Activated T-cell treated with anti-CD3 and anti-CD28 coated beads, Interleukin-2, amount 50 U/mL, for 72 hours (primary cell): ENCODE measurements at regions not wholly inside any gene's neighbourhood (a gene's known extent, or its start where the extent isn't known, plus 50 kb on each side); places are given as distances from the start of the nearest gene placed in this dataset.

ENCODE experiments used
- ATAC-seq, 2 donors: fragments of 150-1000 bp; cut with Tn5 transposase; replicated peaks in 1 of 2; 2 replicates each; pipeline ENCODE4 v1.10.0; 2021; ENCODE audit warnings: moderate library complexity in 2 of 2, mild to moderate bottlenecking in 1 of 2
- DNase-seq, 2 donors: peaks; one replicate each; pipeline ENCODE4 v3.0.0; 2021 to 2022; ENCODE audit warnings: mixed read lengths in 1 of 2
- H3K27ac Mint-ChIP-seq: one replicate; pipeline ENCODE4 v1.8.0; 2022; ENCODE audit warnings: mild to moderate bottlenecking, moderate library complexity, mixed read lengths
- H3K27me3 Mint-ChIP-seq: one replicate; pipeline ENCODE4 v1.8.0; 2022; ENCODE audit warnings: low read depth, mixed read lengths
- H3K36me3 Mint-ChIP-seq, 2 donors: one replicate each; pipeline ENCODE4 v1.8.0; 2022; ENCODE audit warnings: mixed read lengths in 2 of 2, mild to moderate bottlenecking in 1 of 2; ENCODE audit not compliant: insufficient read depth in 2 of 2
- H3K4me1 Mint-ChIP-seq: one replicate; pipeline ENCODE4 v1.8.0; 2022; ENCODE audit warnings: low read depth, mixed read lengths
- H3K4me3 Mint-ChIP-seq, 2 donors: one replicate each; pipeline ENCODE4 v1.8.0; 2022; ENCODE audit warnings: mild to moderate bottlenecking in 2 of 2, mixed read lengths in 2 of 2, moderate library complexity in 2 of 2
- H3K9me3 Mint-ChIP-seq, 2 donors: one replicate each; pipeline ENCODE4 v1.8.0; 2022; ENCODE audit warnings: mixed read lengths in 2 of 2

- ATAC-seq (no peak), DNase-seq (no peak)
- H3K27me3 Mint-ChIP-seq, result peaks cover 9% of the 10 kb centered on the region
- H3K36me3 Mint-ChIP-seq, result no peaks in the 10 kb centered on the region
- H3K27ac Mint-ChIP-seq, result no peak overlapping the region
- no peak overlapping the region for H3K4me3 Mint-ChIP-seq
- no peaks in the 10 kb centered on the region for H3K9me3 Mint-ChIP-seq
- H3K4me1 Mint-ChIP-seq, result no peaks in the 10 kb centered on the region
Measured at GRCh38 chr3:106814231-106814630, 563.0 kb upstream of the CCDC54 start.

DNA sequence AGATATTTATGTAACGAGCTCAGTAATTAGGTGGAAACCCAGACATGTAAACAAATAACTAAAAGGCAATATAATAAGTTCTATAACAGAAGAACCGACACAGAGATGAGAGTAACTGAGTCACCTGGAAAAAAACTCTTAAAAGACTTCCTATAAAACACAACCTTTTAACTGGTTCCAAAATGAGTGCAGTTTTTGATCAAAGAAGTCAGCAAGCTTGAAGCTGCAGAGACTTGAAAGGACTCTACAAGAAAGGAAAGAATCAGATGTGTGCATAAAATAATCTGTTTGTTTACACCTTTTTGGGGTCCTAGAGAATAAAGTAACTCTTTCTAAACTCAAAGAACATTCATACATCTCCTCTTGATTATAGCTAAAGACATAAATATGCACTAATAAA lies 560.4 kb upstream of the CCDC54 start:
- Mint-ChIP-seq H3K36me3 (no peaks in the 10 kb centered on the region), H3K9me3 (no peaks in the 10 kb centered on the region), H3K27me3 (peaks cover 9% of the 10 kb centered on the region), H3K4me3 (no peak overlapping the region), H3K4me1 (no peaks in the 10 kb centered on the region), H3K27ac (no peak overlapping the region)
- ATAC-seq (no peak), DNase-seq (no peak)

DNA sequence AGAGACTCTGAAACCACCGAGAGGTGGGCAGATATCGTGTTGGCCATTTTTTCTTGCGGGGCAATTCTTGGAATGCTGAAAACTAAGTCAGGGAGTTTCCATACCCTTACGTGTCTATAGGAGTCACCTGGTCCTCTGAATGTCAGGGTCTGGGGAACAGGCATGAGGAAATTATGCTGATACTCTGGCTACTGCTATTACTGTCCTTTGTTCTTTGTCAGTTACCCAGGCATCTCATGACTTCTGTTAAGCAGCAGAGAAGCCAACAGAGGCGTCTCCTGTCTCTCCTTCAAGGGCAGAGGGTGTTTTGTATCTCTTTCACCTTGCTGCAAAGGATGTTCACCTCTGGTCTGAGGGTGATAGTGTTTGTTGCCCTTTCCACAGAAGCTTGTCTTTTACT lies 559.5 kb upstream of the CCDC54 start:
- ATAC-seq (no peak), DNase-seq (no peak)
- Mint-ChIP-seq H3K4me1 (no peaks in the 10 kb centered on the region), H3K9me3 (no peaks in the 10 kb centered on the region), H3K27me3 (peaks cover 9% of the 10 kb centered on the region), H3K27ac (no peak overlapping the region), H3K4me3 (no peak overlapping the region), H3K36me3 (no peaks in the 10 kb centered on the region)

- Mint-ChIP-seq H3K27me3 (peaks cover 1% of the 10 kb centered on the region), H3K27ac (no peak overlapping the region), H3K9me3 (no peaks in the 10 kb centered on the region), H3K4me1 (no peaks in the 10 kb centered on the region), H3K4me3 (no peak overlapping the region), H3K36me3 (no peaks in the 10 kb centered on the region)
- no peak for ATAC-seq
- no peak for DNase-seq
Measured at GRCh38 chr3:106819440-106819839, 557.8 kb upstream of the CCDC54 start.

- no peaks in the 10 kb centered on the region for H3K36me3 Mint-ChIP-seq
- no peak overlapping the region for H3K27ac Mint-ChIP-seq
- no peak for ATAC-seq
- DNase-seq, result no peak
- no peaks in the 10 kb centered on the region for H3K4me1 Mint-ChIP-seq
- H3K4me3 Mint-ChIP-seq, result no peak overlapping the region
- no peaks in the 10 kb centered on the region for H3K9me3 Mint-ChIP-seq
- H3K27me3 Mint-ChIP-seq, result no peaks in the 10 kb centered on the region
Measured at GRCh38 chr3:106820726-106821362, 556.4 kb upstream of the CCDC54 start.

- ATAC-seq (no peak), DNase-seq (no peak)
- no peak overlapping the region for H3K27ac Mint-ChIP-seq
- H3K4me3 Mint-ChIP-seq, result no peak overlapping the region
- no peaks in the 10 kb centered on the region for H3K27me3 Mint-ChIP-seq
- H3K36me3 Mint-ChIP-seq, result no peaks in the 10 kb centered on the region
- no peaks in the 10 kb centered on the region for H3K9me3 Mint-ChIP-seq
- H3K4me1 Mint-ChIP-seq, result no peaks in the 10 kb centered on the region
Measured at GRCh38 chr3:106821801-106822200, 555.4 kb upstream of the CCDC54 start.

DNA sequence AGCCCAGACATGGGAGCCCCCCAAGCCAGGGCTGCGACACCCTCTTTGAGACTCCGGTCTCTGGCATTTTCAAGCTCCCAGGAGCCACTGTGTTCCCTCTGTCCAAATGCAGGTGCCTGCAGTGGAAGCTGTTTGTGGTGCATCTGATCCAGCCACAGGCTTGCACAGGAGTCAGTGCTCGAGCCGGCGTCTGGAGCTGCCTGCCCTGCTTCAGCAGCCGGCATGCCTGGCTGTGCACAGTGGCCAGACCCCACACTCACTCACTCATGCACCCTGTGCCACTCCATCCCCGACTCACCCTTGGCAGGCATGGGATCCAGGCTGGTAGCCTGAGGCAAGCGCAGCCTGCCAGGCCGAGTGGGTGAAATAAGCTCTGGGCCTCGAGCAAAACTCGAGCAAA lies 555.0 kb upstream of the CCDC54 start:
- DNase-seq, result no peak
- peaks cover 2% of the 10 kb centered on the region for H3K4me1 Mint-ChIP-seq
- H3K27me3 Mint-ChIP-seq, result no peaks in the 10 kb centered on the region
- ATAC-seq, result no peak
- no peaks in the 10 kb centered on the region for H3K9me3 Mint-ChIP-seq
- no peak overlapping the region for H3K4me3 Mint-ChIP-seq
- no peak overlapping the region for H3K27ac Mint-ChIP-seq
- H3K36me3 Mint-ChIP-seq, result no peaks in the 10 kb centered on the region

- no peak for ATAC-seq
- Mint-ChIP-seq H3K36me3 (no peaks in the 10 kb centered on the region), H3K4me3 (no peak overlapping the region)
Measured at GRCh38 chr3:106823701-106824100, 553.5 kb upstream of the CCDC54 start.

GRCh38 chr3:106824856-106825255 lies 552.4 kb upstream of the CCDC54 start:
- Mint-ChIP-seq H3K27me3 (no peaks in the 10 kb centered on the region), H3K36me3 (no peaks in the 10 kb centered on the region), H3K27ac (no peak overlapping the region), H3K4me1 (peaks cover 6% of the 10 kb centered on the region), H3K9me3 (no peaks in the 10 kb centered on the region), H3K4me3 (no peak overlapping the region)
- DNase-seq, result no peak
- ATAC-seq, result peak in 1 of 2 donors; percentile 30

More at GRCh38 chr3:106823701-106824100, 553.5 kb upstream of the CCDC54 start:
- Mint-ChIP-seq H3K27ac (no peak overlapping the region), H3K4me1 (peaks cover 6% of the 10 kb centered on the region), H3K9me3 (no peaks in the 10 kb centered on the region), H3K27me3 (no peaks in the 10 kb centered on the region)
- no peak for DNase-seq

DNA sequence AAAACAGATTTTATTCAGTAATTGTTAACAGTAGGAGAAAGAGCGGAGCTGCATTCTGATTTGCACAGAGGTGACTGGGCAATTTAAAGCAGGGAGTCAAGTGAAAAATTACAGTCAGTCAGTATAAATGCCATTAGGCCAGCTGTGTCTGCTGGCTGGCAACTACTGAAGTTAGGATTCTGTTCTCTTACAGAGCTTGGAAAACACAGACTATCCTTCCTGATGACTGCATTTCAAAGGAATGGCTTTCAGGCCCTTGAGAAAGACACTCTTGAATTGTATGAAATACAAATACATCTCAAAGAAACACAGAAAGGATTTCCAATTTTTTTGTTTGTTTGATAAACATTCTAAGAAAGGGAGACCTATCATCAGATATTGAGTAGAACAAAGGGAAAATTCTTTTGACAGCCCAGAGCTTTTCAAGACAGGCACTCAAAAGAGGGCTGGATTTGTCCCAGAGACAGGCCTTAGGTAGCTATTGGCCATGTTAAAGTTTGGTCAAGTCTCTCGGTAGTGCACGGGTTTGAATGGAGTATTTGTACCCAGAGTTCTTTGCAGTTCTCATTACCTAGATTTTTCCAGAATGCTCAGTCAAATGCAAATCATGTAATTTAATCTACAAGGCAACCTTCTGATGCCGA lies 551.2 kb upstream of the CCDC54 start:
- H3K4me3 Mint-ChIP-seq, result no peak overlapping the region
- H3K36me3 Mint-ChIP-seq, result no peaks in the 10 kb centered on the region
- H3K27me3 Mint-ChIP-seq, result no peaks in the 10 kb centered on the region
- H3K9me3 Mint-ChIP-seq, result peaks cover 0 to 2% of the 10 kb centered on the region in 2 donors
- peaks cover 6% of the 10 kb centered on the region for H3K4me1 Mint-ChIP-seq
- H3K27ac Mint-ChIP-seq, result no peak overlapping the region
- DNase-seq (no peak), ATAC-seq (no peak)

GRCh38 chr3:106826791-106827311 lies 550.4 kb upstream of the CCDC54 start:
- Mint-ChIP-seq H3K27me3 (no peaks in the 10 kb centered on the region), H3K4me1 (peaks cover 6% of the 10 kb centered on the region), H3K9me3 (peaks cover 0 to 3% of the 10 kb centered on the region in 2 donors), H3K27ac (no peak overlapping the region), H3K36me3 (peaks cover 0 to 1% of the 10 kb centered on the region in 2 donors), H3K4me3 (no peak overlapping the region)
- ATAC-seq, result no peak
- DNase-seq, result no peak

DNA sequence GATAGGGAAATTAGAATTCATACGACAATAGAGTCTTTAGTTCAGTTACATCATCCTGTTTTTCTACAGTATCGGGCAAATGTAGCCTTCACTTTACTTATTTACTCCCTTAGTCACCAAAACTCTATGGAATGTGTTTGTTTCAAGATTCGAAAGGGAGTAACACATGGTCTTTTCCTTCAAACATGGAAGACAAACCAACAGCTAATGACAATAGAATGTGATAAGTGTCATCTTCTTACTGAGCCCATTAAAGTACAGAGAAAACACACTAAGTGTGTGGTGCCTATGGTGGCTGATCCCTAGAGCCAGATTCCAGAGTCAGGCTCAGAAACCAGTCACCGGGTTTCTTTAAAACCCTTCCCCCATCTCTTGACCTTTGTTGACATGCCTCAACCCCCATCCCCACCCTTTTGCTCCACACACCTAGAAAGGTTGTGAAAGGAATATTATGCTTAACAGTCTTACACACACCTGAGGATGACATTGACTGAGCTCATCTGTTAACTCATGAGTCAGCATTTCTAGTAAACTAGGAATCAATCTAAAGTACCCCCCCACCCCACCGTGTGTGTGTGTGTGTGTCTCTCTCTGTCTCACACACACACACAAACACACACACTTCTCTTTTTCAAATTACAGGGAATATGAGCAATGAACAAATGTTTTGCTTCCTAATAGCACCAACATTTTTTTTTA lies 549.6 kb upstream of the CCDC54 start:
- H3K4me1 Mint-ChIP-seq, result peaks cover 6% of the 10 kb centered on the region
- no peaks in the 10 kb centered on the region for H3K27me3 Mint-ChIP-seq
- no peak overlapping the region for H3K27ac Mint-ChIP-seq
- H3K9me3 Mint-ChIP-seq, result peaks cover 0 to 4% of the 10 kb centered on the region in 2 donors
- H3K4me3 Mint-ChIP-seq, result no peak overlapping the region
- H3K36me3 Mint-ChIP-seq, result peaks cover 0 to 4% of the 10 kb centered on the region in 2 donors
- ATAC-seq (no peak), DNase-seq (no peak)

GRCh38 chr3:106829206-106829605 lies 548.0 kb upstream of the CCDC54 start:
- peaks cover 0 to 4% of the 10 kb centered on the region in 2 donors for H3K9me3 Mint-ChIP-seq
- H3K27ac Mint-ChIP-seq, result no peak overlapping the region
- peaks cover 6% of the 10 kb centered on the region for H3K4me1 Mint-ChIP-seq
- H3K27me3 Mint-ChIP-seq, result no peaks in the 10 kb centered on the region
- ATAC-seq (no peak), DNase-seq (no peak)
- H3K36me3 Mint-ChIP-seq, result peaks cover 0 to 4% of the 10 kb centered on the region in 2 donors
- H3K4me3 Mint-ChIP-seq, result no peak overlapping the region
